Sigmoid colon (tissue), 4 donors: ENCODE measurements at regions not wholly inside any gene's neighbourhood (a gene's known extent, or its start where the extent isn't known, plus 50 kb on each side); places are given as distances from the start of the nearest gene placed in this dataset.

ENCODE experiments used
- CTCF ChIP-seq, 4 experiments: fragments of 450-650 bp in 3 of 4; fragments of 200-600 bp in 1 of 4; IDR thresholded peaks; one replicate each; pipeline ENCODE4 v1.5.1; 2016 to 2019; ENCODE audit warnings: antibody characterized with exemption in 4 of 4, mild to moderate bottlenecking in 3 of 4, moderate library complexity in 2 of 4
- EP300 ChIP-seq, 4 donors: sonication (generic); formaldehyde crosslinking; IDR thresholded peaks; one replicate each; pipeline ENCODE4 v1.6.1; 2017; ENCODE audit warnings: antibody characterized with exemption in 4 of 4
- POLR2A ChIP-seq, 2 donors: fragments of 450-650 bp; IDR thresholded peaks; one replicate each; pipeline ENCODE4 v1.6.1; 2016; ENCODE audit warnings: antibody characterized with exemption in 2 of 2, mild to moderate bottlenecking in 2 of 2, moderate library complexity in 2 of 2

- TF ChIP-seq CTCF (IDR thresholded peaks at IDR 0.05) (no peak), POLR2A (IDR thresholded peaks at IDR 0.05) (no peak), EP300 (IDR thresholded peaks at IDR 0.05) (no peak)
Measured at GRCh38 chr2:21668078-21668710, 544.4 kb downstream of the TDRD15 start.
